ENCODE measurements at regions not wholly inside any gene's neighbourhood (a gene's known extent, or its start where the extent isn't known, plus 50 kb on each side); places are given as distances from the start of the nearest gene placed in this dataset.
"Not testable (repeated sequence)": the region's sequence is repeated elsewhere in the genome, so short reads cannot be mapped to it uniquely, and the experiment has no call there.

GRCh38 chr12:25313266-25313990 lies 62.7 kb upstream of the KRAS start:
- POLR2A ChIA-PET; CTCF ChIA-PET; H3K27ac ChIP-seq (ENCODE audit: insufficient read depth in 1 of 2, low read depth in 1 of 2, low read length in 2 of 2, poor library complexity in 1 of 2, severe bottlenecking in 2 of 2); H3K4me3 ChIP-seq (ENCODE audit: control insufficient read depth in 1 of 7, extremely low read depth in 1 of 7, insufficient read depth in 4 of 7, low read depth in 2 of 7, low read length in 6 of 7); H3K27me3 ChIP-seq (replicated peaks in 2 of 5; ENCODE audit: control insufficient read depth in 4 of 5, insufficient read depth in 5 of 5, low read length in 4 of 5); H3K4me1 ChIP-seq (ENCODE audit: control extremely low read depth in 1 of 4, control insufficient read depth in 4 of 4, insufficient read depth in 4 of 4, low read length in 3 of 4); DNase-seq; H3K9me3 ChIP-seq (ENCODE audit: control extremely low read depth in 1 of 5, control insufficient read depth in 4 of 5, insufficient read depth in 2 of 5, low read depth in 1 of 5, low read length in 4 of 5); H3K36me3 ChIP-seq (ENCODE audit: control insufficient read depth in 4 of 4, insufficient read depth in 4 of 4, low read length in 3 of 4): not testable (repeated sequence)
- WGBS (ENCODE audit: insufficient coverage), result 83% methylated on average over 4 of the region's 4 CpGs

GRCh38 chr12:25311506-25311905 lies 60.8 kb upstream of the KRAS start:
- Histone ChIP-seq H3K4me1 (ENCODE audit: control extremely low read depth in 1 of 4, control insufficient read depth in 4 of 4, insufficient read depth in 4 of 4, low read length in 3 of 4) (no peaks in the 10 kb centered on the region), H3K9me3 (ENCODE audit: control extremely low read depth in 1 of 5, control insufficient read depth in 4 of 5, insufficient read depth in 2 of 5, low read depth in 1 of 5, low read length in 4 of 5) (no peaks in the 10 kb centered on the region), H3K27ac (ENCODE audit: insufficient read depth in 1 of 2, low read depth in 1 of 2, low read length in 2 of 2, poor library complexity in 1 of 2, severe bottlenecking in 2 of 2) (no peak overlapping the region), H3K4me3 (ENCODE audit: control insufficient read depth in 1 of 7, extremely low read depth in 1 of 7, insufficient read depth in 4 of 7, low read depth in 2 of 7, low read length in 6 of 7) (no peak overlapping the region), H3K27me3 (replicated peaks in 2 of 5; ENCODE audit: control insufficient read depth in 4 of 5, insufficient read depth in 5 of 5, low read length in 4 of 5) (no peaks in the 10 kb centered on the region), H3K36me3 (ENCODE audit: control insufficient read depth in 4 of 4, insufficient read depth in 4 of 4, low read length in 3 of 4) (no peaks in the 10 kb centered on the region)
- POLR2A ChIA-PET, result no interaction called here
- CTCF ChIA-PET, result no interaction called here
- DNase-seq, result no peak
- WGBS (ENCODE audit: insufficient coverage), result 81% methylated on average over 3 of the region's 3 CpGs

- WGBS (ENCODE audit: insufficient coverage), result 100% methylated on average over 2 of the region's 2 CpGs
- H3K36me3 ChIP-seq (ENCODE audit: control insufficient read depth in 4 of 4, insufficient read depth in 4 of 4, low read length in 3 of 4); H3K9me3 ChIP-seq (ENCODE audit: control extremely low read depth in 1 of 5, control insufficient read depth in 4 of 5, insufficient read depth in 2 of 5, low read depth in 1 of 5, low read length in 4 of 5); H3K4me3 ChIP-seq (ENCODE audit: control insufficient read depth in 1 of 7, extremely low read depth in 1 of 7, insufficient read depth in 4 of 7, low read depth in 2 of 7, low read length in 6 of 7); H3K27me3 ChIP-seq (replicated peaks in 2 of 5; ENCODE audit: control insufficient read depth in 4 of 5, insufficient read depth in 5 of 5, low read length in 4 of 5); CTCF ChIA-PET; DNase-seq; H3K27ac ChIP-seq (ENCODE audit: insufficient read depth in 1 of 2, low read depth in 1 of 2, low read length in 2 of 2, poor library complexity in 1 of 2, severe bottlenecking in 2 of 2); H3K4me1 ChIP-seq (ENCODE audit: control extremely low read depth in 1 of 4, control insufficient read depth in 4 of 4, insufficient read depth in 4 of 4, low read length in 3 of 4); POLR2A ChIA-PET: not testable (repeated sequence)
Measured at GRCh38 chr12:25310071-25310470, 59.3 kb upstream of the KRAS start.

GRCh38 chr12:25308756-25309155 lies 58.0 kb upstream of the KRAS start:
- CTCF ChIA-PET, result no interaction called here

GRCh38 chr12:25307818-25308217 lies 57.1 kb upstream of the KRAS start:
- CTCF ChIA-PET, result no interaction called here
- Histone ChIP-seq H3K27ac (ENCODE audit: insufficient read depth in 1 of 2, low read depth in 1 of 2, low read length in 2 of 2, poor library complexity in 1 of 2, severe bottlenecking in 2 of 2) (no peak overlapping the region), H3K4me3 (ENCODE audit: control insufficient read depth in 1 of 7, extremely low read depth in 1 of 7, insufficient read depth in 4 of 7, low read depth in 2 of 7, low read length in 6 of 7) (no peak overlapping the region), H3K9me3 (ENCODE audit: control extremely low read depth in 1 of 5, control insufficient read depth in 4 of 5, insufficient read depth in 2 of 5, low read depth in 1 of 5, low read length in 4 of 5) (no peaks in the 10 kb centered on the region), H3K36me3 (ENCODE audit: control insufficient read depth in 4 of 4, insufficient read depth in 4 of 4, low read length in 3 of 4) (no peaks in the 10 kb centered on the region), H3K4me1 (ENCODE audit: control extremely low read depth in 1 of 4, control insufficient read depth in 4 of 4, insufficient read depth in 4 of 4, low read length in 3 of 4) (no peaks in the 10 kb centered on the region), H3K27me3 (replicated peaks in 2 of 5; ENCODE audit: control insufficient read depth in 4 of 5, insufficient read depth in 5 of 5, low read length in 4 of 5) (no peaks in the 10 kb centered on the region)
- no peak for DNase-seq
- POLR2A ChIA-PET, result no interaction called here
- no CpG with 5 or more reads among the region's 1 CpG for WGBS (ENCODE audit: insufficient coverage)

More at GRCh38 chr12:25308756-25309155, 58.0 kb upstream of the KRAS start:
- H3K4me1 ChIP-seq (ENCODE audit: control extremely low read depth in 1 of 4, control insufficient read depth in 4 of 4, insufficient read depth in 4 of 4, low read length in 3 of 4), result no peaks in the 10 kb centered on the region
- no peaks in the 10 kb centered on the region for H3K9me3 ChIP-seq (ENCODE audit: control extremely low read depth in 1 of 5, control insufficient read depth in 4 of 5, insufficient read depth in 2 of 5, low read depth in 1 of 5, low read length in 4 of 5)
- H3K27me3 ChIP-seq (replicated peaks in 2 of 5; ENCODE audit: control insufficient read depth in 4 of 5, insufficient read depth in 5 of 5, low read length in 4 of 5), result no peaks in the 10 kb centered on the region
- no peak overlapping the region for H3K27ac ChIP-seq (ENCODE audit: insufficient read depth in 1 of 2, low read depth in 1 of 2, low read length in 2 of 2, poor library complexity in 1 of 2, severe bottlenecking in 2 of 2)
- 100% methylated on average over 1 of the region's 1 CpG for WGBS (ENCODE audit: insufficient coverage)
- DNase-seq, result no peak
- no peaks in the 10 kb centered on the region for H3K36me3 ChIP-seq (ENCODE audit: control insufficient read depth in 4 of 4, insufficient read depth in 4 of 4, low read length in 3 of 4)
- POLR2A ChIA-PET, result no interaction called here
- H3K4me3 ChIP-seq (ENCODE audit: control insufficient read depth in 1 of 7, extremely low read depth in 1 of 7, insufficient read depth in 4 of 7, low read depth in 2 of 7, low read length in 6 of 7), result no peak overlapping the region

- Histone ChIP-seq H3K4me1 (ENCODE audit: control extremely low read depth in 1 of 4, control insufficient read depth in 4 of 4, insufficient read depth in 4 of 4, low read length in 3 of 4) (no peaks in the 10 kb centered on the region), H3K36me3 (ENCODE audit: control insufficient read depth in 4 of 4, insufficient read depth in 4 of 4, low read length in 3 of 4) (no peaks in the 10 kb centered on the region), H3K27me3 (replicated peaks in 2 of 5; ENCODE audit: control insufficient read depth in 4 of 5, insufficient read depth in 5 of 5, low read length in 4 of 5) (no peaks in the 10 kb centered on the region), H3K4me3 (ENCODE audit: control insufficient read depth in 1 of 7, extremely low read depth in 1 of 7, insufficient read depth in 4 of 7, low read depth in 2 of 7, low read length in 6 of 7) (no peak overlapping the region), H3K27ac (ENCODE audit: insufficient read depth in 1 of 2, low read depth in 1 of 2, low read length in 2 of 2, poor library complexity in 1 of 2, severe bottlenecking in 2 of 2) (no peak overlapping the region), H3K9me3 (ENCODE audit: control extremely low read depth in 1 of 5, control insufficient read depth in 4 of 5, insufficient read depth in 2 of 5, low read depth in 1 of 5, low read length in 4 of 5) (no peaks in the 10 kb centered on the region)
- ChIA-PET POLR2A (interaction anchor here (0.6 to 0.7 kb wide), 2 partner anchors 267 to 307 kb away, joined by 3 to 4 read pairs; no protein-coding TSS in a partner anchor), CTCF (no interaction called here)
- WGBS (ENCODE audit: insufficient coverage), result 86% methylated on average over 3 of the region's 3 CpGs
- no peak for DNase-seq
Measured at GRCh38 chr12:25301798-25302197, 51.1 kb upstream of the KRAS start.

All from common myeloid progenitor, CD34-positive (primary cell).